D721Med (cell line): ENCODE measurements at regions not wholly inside any gene's neighbourhood (a gene's known extent, or its start where the extent isn't known, plus 50 kb on each side); places are given as distances from the start of the nearest gene placed in this dataset.

Experiments
- DNase-seq: peaks from one replicate; pipeline ENCODE4 v3.0.0; 2011; ENCODE audit warnings: low spot score; ENCODE audit not compliant: insufficient read length
- FAIRE-seq: peaks from 2 replicates; lab custom pipeline; 2011; peaks lifted over from hg19 to GRCh38; lab: Jason Lieb, UNC
- TF ChIP-seq, protein P1 (sequence below): IDR thresholded peaks from 2 replicates; pipeline ENCODE4 v1.5.1; 2012; ENCODE audit warnings: mild to moderate bottlenecking, control low read depth; ENCODE audit not compliant: insufficient read depth; ENCODE audit errors: missing control alignments

DNA sequence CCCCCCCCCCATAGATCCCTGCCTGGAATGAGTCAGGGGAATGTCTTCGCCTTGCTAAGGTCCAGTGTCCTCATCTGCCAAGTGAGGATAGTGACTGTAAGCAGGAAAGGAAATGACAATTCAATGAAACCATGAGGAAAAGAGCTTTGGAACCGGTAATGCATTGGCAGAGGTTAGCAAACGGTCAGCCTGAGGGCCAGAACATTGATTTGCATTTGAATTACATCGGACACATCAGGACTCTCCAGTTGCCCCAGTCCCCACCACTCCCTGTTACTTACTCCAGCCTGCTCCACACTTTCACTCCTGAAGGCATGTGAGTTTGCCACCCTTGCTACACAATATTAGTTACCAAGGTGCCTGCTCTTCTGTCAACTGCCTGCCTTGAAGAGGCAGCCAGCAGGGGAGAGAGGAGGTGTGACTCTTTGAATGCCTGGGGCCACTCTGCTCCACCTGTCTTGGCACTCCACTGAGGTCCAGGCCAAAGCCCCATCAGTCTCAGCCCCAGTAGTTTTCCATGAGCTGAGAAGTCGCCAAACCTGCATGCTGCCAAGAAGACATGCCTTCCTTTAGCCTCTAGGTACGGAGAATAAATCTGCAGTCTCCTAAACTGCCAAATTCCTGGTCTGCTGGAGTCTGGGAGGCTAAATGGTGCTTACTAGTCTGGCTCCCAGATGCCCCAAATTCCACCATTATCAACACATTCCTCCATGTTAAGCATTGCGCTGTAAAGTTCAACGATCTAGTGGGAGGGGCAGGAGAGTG is 191.7 kb upstream of the TLE3 start:
- DNase-seq (no peak), FAIRE-seq (no peak)
- TF ChIP-seq, protein P1, sequence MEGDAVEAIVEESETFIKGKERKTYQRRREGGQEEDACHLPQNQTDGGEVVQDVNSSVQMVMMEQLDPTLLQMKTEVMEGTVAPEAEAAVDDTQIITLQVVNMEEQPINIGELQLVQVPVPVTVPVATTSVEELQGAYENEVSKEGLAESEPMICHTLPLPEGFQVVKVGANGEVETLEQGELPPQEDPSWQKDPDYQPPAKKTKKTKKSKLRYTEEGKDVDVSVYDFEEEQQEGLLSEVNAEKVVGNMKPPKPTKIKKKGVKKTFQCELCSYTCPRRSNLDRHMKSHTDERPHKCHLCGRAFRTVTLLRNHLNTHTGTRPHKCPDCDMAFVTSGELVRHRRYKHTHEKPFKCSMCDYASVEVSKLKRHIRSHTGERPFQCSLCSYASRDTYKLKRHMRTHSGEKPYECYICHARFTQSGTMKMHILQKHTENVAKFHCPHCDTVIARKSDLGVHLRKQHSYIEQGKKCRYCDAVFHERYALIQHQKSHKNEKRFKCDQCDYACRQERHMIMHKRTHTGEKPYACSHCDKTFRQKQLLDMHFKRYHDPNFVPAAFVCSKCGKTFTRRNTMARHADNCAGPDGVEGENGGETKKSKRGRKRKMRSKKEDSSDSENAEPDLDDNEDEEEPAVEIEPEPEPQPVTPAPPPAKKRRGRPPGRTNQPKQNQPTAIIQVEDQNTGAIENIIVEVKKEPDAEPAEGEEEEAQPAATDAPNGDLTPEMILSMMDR: no peak

DNA sequence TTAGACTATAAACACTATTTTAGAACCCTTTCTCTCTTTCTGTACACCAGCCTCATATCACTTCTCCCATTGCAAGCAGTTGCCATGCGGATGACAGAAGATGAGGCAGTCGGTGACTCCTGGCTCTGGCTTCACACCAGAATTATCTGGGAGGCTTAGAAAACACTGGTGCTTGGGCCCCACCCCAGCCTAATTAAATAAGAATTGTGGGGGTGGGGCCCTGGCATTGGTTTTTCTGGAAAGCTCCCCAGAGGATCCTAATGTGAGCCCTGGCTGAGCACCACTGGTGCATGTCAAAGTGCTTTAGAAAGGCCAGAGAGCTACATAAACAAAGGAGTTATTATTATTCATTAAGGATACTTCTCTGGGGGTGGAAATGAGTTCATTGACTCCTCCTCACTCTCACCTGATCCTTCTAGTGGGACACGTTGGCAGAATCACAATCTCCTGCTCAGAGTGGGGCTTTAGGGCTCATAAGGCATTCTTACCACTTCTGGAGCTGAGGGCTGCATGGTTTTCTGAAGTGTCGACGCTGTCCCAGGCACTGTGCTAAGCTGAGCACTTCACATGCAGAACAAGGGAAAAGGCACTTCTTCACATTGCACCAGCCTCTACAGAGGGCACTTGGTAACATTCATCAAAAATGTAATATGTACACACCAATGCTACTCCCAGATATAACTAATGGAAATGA is 188.5 kb upstream of the TLE3 start:
- TF ChIP-seq, protein P1: no peak
- FAIRE-seq: no peak
- DNase-seq: no peak

DNA sequence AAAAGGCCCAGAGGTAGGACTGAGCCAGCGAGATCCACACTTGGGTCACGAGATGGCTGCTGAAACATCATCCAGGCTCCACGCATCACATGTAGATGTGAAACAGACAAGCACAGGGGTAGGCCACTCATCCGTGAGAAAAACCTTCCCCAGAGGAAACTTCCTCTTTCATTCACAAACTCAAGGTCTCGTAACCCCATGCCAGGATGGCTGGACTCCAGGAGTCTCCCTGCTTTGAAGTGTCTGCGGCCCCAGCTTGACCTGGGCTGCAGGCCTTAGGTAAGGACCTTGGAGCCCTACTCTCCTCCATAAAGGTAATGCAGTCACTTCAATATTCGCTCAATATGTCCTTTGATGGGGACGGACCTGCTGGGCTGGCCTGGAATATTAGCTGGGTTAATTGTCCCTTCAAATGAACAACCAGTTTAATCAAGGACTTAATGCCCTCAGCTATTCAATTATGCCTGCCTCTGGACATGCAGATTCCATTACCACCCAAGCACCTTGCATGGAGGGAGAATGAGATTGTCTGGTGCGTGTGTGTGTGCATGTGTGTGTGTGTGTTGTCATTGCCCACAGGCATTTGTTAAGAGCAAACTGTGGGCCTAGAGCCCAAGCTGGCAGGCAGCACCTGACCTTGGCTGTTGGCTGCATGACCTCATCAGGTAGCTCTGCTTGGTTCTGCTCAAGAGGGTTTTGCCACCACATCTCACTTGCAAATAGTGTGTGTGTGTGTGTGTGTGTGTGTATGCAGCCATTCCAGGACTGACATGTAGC is 186.9 kb upstream of the TLE3 start:
- FAIRE-seq (no peak), DNase-seq (no peak)
- TF ChIP-seq, protein P1: no peak

DNA sequence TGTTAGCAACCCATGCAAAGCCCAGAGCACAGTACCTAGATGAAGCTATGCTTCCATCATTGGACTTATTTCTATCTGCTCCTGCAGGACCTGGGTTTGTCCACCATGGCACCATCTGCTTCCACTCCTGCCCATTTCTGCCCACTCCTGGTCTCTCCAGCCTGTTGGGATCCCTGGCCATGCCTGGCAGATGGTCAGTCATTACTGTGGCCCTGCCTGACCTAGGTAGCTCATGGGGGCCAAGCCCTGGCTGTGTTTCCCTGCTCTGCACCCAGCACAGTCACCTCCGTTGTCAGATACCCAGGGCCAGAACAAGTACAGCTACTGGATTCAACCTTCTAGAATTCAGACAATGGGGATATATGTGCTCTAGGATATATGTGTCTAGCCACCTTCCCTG is 185.8 kb upstream of the TLE3 start:
- TF ChIP-seq, protein P1: no peak
- DNase-seq (no peak), FAIRE-seq (no peak)

DNA sequence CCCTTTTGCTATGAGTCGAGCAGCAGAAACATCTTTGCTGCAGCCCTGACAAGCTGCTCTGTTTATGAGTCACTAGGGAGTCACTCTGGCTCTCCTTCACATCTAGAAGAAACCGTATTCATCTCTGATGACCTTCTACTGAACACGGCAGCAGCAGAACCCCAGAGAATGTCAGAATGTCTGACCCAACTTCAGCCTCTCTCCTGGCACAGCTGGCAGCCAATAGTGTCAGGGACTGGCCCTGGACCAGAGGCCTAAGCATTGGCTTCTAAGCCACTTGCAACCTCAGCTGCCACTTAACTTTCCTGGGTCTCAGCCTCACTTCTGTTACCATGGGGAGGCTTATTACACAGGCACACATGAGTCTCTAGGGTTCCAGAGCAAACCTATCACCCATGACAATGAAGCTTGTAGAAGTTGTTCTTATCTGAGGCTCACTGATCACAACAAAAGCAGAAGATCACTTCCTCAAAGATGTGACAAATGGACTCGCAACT is 184.1 kb upstream of the TLE3 start:
- TF ChIP-seq, protein P1: no peak
- FAIRE-seq (no peak), DNase-seq (no peak)

DNA sequence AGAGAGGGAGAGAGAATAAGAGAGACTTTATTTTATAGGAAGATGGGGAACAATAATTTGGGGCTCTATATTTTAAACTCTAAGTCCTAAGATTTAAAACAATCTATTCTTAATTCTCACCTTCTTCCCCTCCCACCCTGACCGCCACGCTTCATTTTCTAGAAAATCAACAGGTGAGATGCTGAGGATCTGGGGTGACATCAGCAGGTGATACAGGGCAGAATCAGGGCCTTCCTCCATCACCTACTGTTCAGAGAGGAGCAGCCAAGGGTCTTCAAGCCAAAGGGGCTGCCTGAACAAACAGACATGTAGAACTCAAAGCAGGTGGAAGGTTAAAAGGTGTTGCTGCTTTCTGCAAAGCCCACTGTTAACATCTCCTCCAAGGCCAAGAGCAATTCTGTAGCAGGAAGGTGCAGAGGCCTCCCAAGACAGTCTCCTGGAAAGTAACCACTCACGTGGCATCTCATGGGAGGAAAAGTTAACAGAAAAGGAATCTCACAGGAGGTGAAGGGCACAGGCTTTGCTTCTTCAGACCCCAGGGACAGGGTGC is 183.6 kb upstream of the TLE3 start:
- no peak for DNase-seq
- no peak for FAIRE-seq
- TF ChIP-seq, protein P1: no peak
